SK-N-SH treated with all-trans-retinoic acid at 6 μM for 48 hours (cell line): ENCODE measurements at regions not wholly inside any gene's neighbourhood (a gene's known extent, or its start where the extent isn't known, plus 50 kb on each side); places are given as distances from the start of the nearest gene placed in this dataset.

ENCODE experiments used
- ATAC-seq: fragments of 200-7000 bp; cut with Tn5 transposase; 3 replicates; pipeline ENCODE4 v1.9.1; 2020; ENCODE audit warnings: mild to moderate bottlenecking, moderate library complexity
- ARNTL ChIP-seq: fragments of 450-650 bp; formaldehyde crosslinking; IDR thresholded peaks from 2 replicates; pipeline ENCODE4 v1.5.0; 2020; ENCODE audit warnings: low read depth, mild to moderate bottlenecking, moderate library complexity, borderline replicate concordance
- BACH2 ChIP-seq: fragments of 250-450 bp; sonication (Bioruptor Pico); IDR thresholded peaks from 2 replicates; pipeline ENCODE4 v1.9.0; 2021; ENCODE audit warnings: mild to moderate bottlenecking, borderline replicate concordance
- CREB5 ChIP-seq: fragments of 250-450 bp; sonication (Bioruptor Pico); IDR thresholded peaks from 2 replicates; pipeline ENCODE4 v1.5.1; 2020; ENCODE audit warnings: low read depth, mild to moderate bottlenecking, moderate library complexity
- CSRNP3 ChIP-seq: fragments of 250-450 bp; sonication (Bioruptor Pico); IDR thresholded peaks from 2 replicates; pipeline ENCODE4 v1.5.1; 2021; ENCODE audit warnings: mild to moderate bottlenecking, moderate library complexity
- ESRRG ChIP-seq: fragments of 250-450 bp; sonication (Bioruptor Pico); IDR thresholded peaks from 2 replicates; pipeline ENCODE4 v1.6.1; 2021; ENCODE audit warnings: mild to moderate bottlenecking
- GLIS3 ChIP-seq: fragments of 250-450 bp; sonication (Bioruptor Pico); IDR thresholded peaks from 2 replicates; pipeline ENCODE4 v1.5.0; 2020; ENCODE audit warnings: mild to moderate bottlenecking, moderate library complexity
- ISL1 ChIP-seq: fragments of 250-450 bp; sonication (Bioruptor Pico); IDR thresholded peaks from 2 replicates; pipeline ENCODE4 v2.1.2; 2022; ENCODE audit warnings: mild to moderate bottlenecking, moderate library complexity
- OSR1 ChIP-seq: fragments of 250-450 bp; sonication (Bioruptor Pico); IDR thresholded peaks from 2 replicates; pipeline ENCODE4 v1.8.0; 2022; ENCODE audit warnings: moderate library complexity, mild to moderate bottlenecking, inconsistent platforms
- PATZ1 ChIP-seq: fragments of 250-450 bp; sonication (Bioruptor Pico); IDR thresholded peaks from 2 replicates; pipeline ENCODE4 v1.8.0; 2020; ENCODE audit warnings: mild to moderate bottlenecking, moderate library complexity, borderline replicate concordance
- SNAI2 ChIP-seq: fragments of 250-450 bp; sonication (Bioruptor Pico); IDR thresholded peaks from 2 replicates; pipeline ENCODE4 v1.5.0; 2020; ENCODE audit warnings: mild to moderate bottlenecking, moderate library complexity
- TCF4 ChIP-seq: fragments of 250-450 bp; sonication (Bioruptor Pico); IDR thresholded peaks from 2 replicates; pipeline ENCODE4 v1.8.0; 2021; ENCODE audit warnings: mild to moderate bottlenecking, moderate library complexity, borderline replicate concordance
- TOX ChIP-seq: fragments of 250-450 bp; sonication (Bioruptor Pico); IDR thresholded peaks from 2 replicates; pipeline ENCODE4 v1.8.0; 2021; ENCODE audit warnings: mild to moderate bottlenecking, moderate library complexity, borderline replicate concordance
- ZC3H10 ChIP-seq: fragments of 250-450 bp; sonication (Bioruptor Pico); IDR thresholded peaks from 2 replicates; pipeline ENCODE4 v1.5.1; 2021; ENCODE audit warnings: mild to moderate bottlenecking, moderate library complexity
- ZFP3 ChIP-seq: fragments of 250-450 bp; sonication (Bioruptor Pico); IDR thresholded peaks from 2 replicates; pipeline ENCODE4 v1.5.0; 2020; ENCODE audit warnings: mild to moderate bottlenecking, moderate library complexity
- ZNF70 ChIP-seq: fragments of 450-650 bp; formaldehyde crosslinking; IDR thresholded peaks from 2 replicates; pipeline ENCODE4 v1.5.0; 2020; ENCODE audit warnings: mild to moderate bottlenecking, moderate library complexity
- ZNF8 ChIP-seq: fragments of 450-650 bp; formaldehyde crosslinking; IDR thresholded peaks from 2 replicates; pipeline ENCODE4 v1.5.0; 2020; ENCODE audit warnings: mild to moderate bottlenecking, moderate library complexity
- TF ChIP-seq, protein P1 (sequence below): fragments of 250-450 bp; sonication (Bioruptor Pico); IDR thresholded peaks from 2 replicates; pipeline ENCODE4 v1.8.0; 2021; ENCODE audit warnings: low read depth, mild to moderate bottlenecking, moderate library complexity, borderline replicate concordance

DNA sequence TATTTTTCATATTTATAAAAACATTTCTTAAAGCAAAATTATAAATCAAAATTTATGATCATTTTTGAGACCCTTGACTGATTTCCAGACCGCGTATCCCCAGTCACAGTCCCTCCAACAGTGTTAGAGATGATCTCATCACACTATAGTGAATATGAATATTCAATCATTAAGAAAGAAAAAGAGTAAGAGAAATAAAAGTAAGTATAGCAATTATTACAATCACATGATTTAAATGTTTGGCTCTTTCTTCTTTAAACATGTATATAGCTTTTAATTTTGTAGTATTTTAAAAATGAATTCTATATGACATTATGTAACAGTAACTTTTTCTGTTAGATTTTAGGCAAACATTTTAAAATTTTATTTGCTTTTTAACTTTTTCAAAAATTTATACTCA is 438.3 kb downstream of the RFPL4B start (continued):
- TF ChIP-seq PATZ1, result no peak

- peak; percentile 87 for ATAC-seq
- no peak for TF ChIP-seq ARNTL (CRISPR knock-in tag)
- peak; percentile 73; the same call in 1 of the 2 replicates for TF ChIP-seq TOX
- TF ChIP-seq OSR1, result no peak
- peak; percentile 64 for TF ChIP-seq ISL1 (CRISPR knock-in tag)
- TF ChIP-seq SNAI2 (CRISPR knock-in tag), result no peak
- no peak for TF ChIP-seq ZC3H10 (CRISPR knock-in tag)
Observed at GRCh38 chr6:112786801-112787200, 439.7 kb downstream of the RFPL4B start.

- peak; percentile 64; the same call in 2 of the 3 replicates for ATAC-seq
- TF ChIP-seq ZC3H10 (CRISPR knock-in tag), result no peak
- TF ChIP-seq ZNF70 (CRISPR knock-in tag), result no peak
Observed at GRCh38 chr6:112787371-112787770, 440.2 kb downstream of the RFPL4B start.

- no peak for ATAC-seq
- no peak for TF ChIP-seq PATZ1
Observed at GRCh38 chr6:112795316-112795715, 448.2 kb downstream of the RFPL4B start.

DNA sequence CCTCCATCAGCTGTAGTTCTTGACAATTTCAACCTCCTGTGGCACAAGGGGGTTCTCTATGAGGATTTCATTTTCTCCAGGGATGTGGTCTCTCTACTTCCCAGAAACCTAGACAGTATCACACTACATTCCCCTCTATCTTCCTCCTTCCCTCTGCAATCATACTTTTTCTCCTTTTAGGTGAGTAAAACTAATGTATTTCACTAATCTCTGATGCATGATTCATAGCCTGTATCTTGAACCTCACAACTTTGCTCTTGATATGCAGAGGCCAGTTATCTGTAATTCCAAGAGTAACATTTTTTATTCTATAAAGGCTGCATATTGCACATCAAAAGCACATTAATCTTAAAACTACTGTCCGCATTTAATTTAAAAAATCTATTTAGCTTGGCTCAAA is 449.6 kb downstream of the RFPL4B start:
- no peak for ATAC-seq
- TF ChIP-seq CSRNP3 (CRISPR knock-in tag), result no peak
- TF ChIP-seq ZFP3 (CRISPR knock-in tag), result no peak

GRCh38 chr6:112799889-112800288 is 452.8 kb downstream of the RFPL4B start:
- no peak for ATAC-seq
- no peak for TF ChIP-seq ZNF8 (CRISPR knock-in tag)
- no peak for TF ChIP-seq ESRRG (CRISPR knock-in tag)
- no peak for TF ChIP-seq ARNTL (CRISPR knock-in tag)
- TF ChIP-seq ZC3H10 (CRISPR knock-in tag), result no peak
- TF ChIP-seq CSRNP3 (CRISPR knock-in tag), result no peak
- TF ChIP-seq OSR1, result no peak
- no peak for TF ChIP-seq TOX
- no peak for TF ChIP-seq SNAI2 (CRISPR knock-in tag)
- TF ChIP-seq BACH2 (CRISPR knock-in tag), result no peak

DNA sequence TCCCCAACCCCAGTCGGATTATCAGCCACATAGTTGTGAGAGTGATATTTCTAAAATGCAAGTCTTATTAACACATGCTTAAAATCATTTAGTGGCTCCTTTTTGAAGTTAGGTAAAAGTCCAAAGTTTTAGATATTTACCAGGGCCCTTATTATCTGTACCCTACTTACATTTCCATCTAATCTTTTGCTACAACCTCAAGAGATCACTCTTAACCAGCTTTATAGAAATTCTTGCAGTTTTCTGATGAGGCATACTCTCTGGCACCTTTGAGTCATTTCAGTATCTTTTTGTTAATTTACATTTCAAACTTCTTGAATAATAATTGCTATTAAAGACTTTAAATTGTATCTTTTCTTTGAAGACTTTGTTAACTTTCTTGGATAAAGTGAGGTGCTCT is 453.3 kb downstream of the RFPL4B start:
- no peak for ATAC-seq
- no peak for TF ChIP-seq CSRNP3 (CRISPR knock-in tag)
- TF ChIP-seq OSR1, result no peak
- TF ChIP-seq TCF4 (CRISPR knock-in tag), result no peak
- no peak for TF ChIP-seq GLIS3 (CRISPR knock-in tag)
- TF ChIP-seq, protein P1, sequence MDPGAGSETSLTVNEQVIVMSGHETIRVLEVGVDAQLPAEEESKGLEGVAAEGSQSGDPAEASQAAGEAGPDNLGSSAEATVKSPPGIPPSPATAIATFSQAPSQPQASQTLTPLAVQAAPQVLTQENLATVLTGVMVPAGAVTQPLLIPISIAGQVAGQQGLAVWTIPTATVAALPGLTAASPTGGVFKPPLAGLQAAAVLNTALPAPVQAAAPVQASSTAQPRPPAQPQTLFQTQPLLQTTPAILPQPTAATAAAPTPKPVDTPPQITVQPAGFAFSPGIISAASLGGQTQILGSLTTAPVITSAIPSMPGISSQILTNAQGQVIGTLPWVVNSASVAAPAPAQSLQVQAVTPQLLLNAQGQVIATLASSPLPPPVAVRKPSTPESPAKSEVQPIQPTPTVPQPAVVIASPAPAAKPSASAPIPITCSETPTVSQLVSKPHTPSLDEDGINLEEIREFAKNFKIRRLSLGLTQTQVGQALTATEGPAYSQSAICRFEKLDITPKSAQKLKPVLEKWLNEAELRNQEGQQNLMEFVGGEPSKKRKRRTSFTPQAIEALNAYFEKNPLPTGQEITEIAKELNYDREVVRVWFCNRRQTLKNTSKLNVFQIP (CRISPR knock-in tag), result no peak
- no peak for TF ChIP-seq CREB5 (CRISPR knock-in tag)
